IMR-90 (cell line): ENCODE measurements at regions not wholly inside any gene's neighbourhood (a gene's known extent, or its start where the extent isn't known, plus 50 kb on each side); places are given as distances from the start of the nearest gene placed in this dataset.

Experiments used
- ATAC-seq: fragments of 200-7000 bp; cut with Tn5 transposase; 2 replicates; pipeline ENCODE4 v1.9.1; 2020; ENCODE audit warnings: low read depth, mild to moderate bottlenecking, moderate library complexity
- BruUV-seq: library from RNA; stranded (reverse); fragments of 400-500 nt; replicated peaks from 2 replicates; lab custom pipeline; 2021; lab: Mats Ljungman, UMichigan
- CTCF ChIA-PET: fragments of 300-600 bp; formaldehyde crosslinking; extraction: SDS; loops from one replicate; lab custom pipeline; 2021; ENCODE audit warnings: antibody characterized with exemption; lab: Yijun Ruan, JAX
- POLR2A ChIA-PET: fragments of 300-600 bp; sonication (Branson Sonifier 250); formaldehyde crosslinking; loops from one replicate; lab custom pipeline; 2022; ENCODE audit warnings: antibody characterized with exemption; ENCODE audit not compliant: unreplicated experiment; lab: Charles Lee
- DNase-seq: peaks from one replicate; pipeline ENCODE4 v3.0.0; 2013
- H2AFZ ChIP-seq: replicated peaks from 2 replicates; pipeline ENCODE3; 2013; ENCODE audit warnings: low read length, mild to moderate bottlenecking; ENCODE audit not compliant: poor library complexity
- H2AK5ac ChIP-seq: 2 replicates; pipeline ENCODE4 v1.6.1; 2013; ENCODE audit warnings: low read depth, low read length, inconsistent platforms
- H2AK9ac ChIP-seq: replicated peaks from 2 replicates; pipeline ENCODE3; 2013; ENCODE audit warnings: mild to moderate bottlenecking, low read depth, low read length, moderate library complexity; ENCODE audit not compliant: poor library complexity
- H2BK120ac ChIP-seq: 2 replicates; pipeline ENCODE4 v1.6.1; 2013; ENCODE audit warnings: low read depth, low read length, inconsistent platforms
- H2BK15ac ChIP-seq: 3 replicates; pipeline ENCODE4 v1.6.1; 2013; ENCODE audit warnings: low read depth, low read length, inconsistent platforms
- H2BK20ac ChIP-seq: 2 replicates; pipeline ENCODE4 v1.6.1; 2013; ENCODE audit warnings: low read depth, mild to moderate bottlenecking, inconsistent platforms, low read length, moderate library complexity
- H2BK5ac ChIP-seq: 2 replicates; pipeline ENCODE4 v1.6.1; 2013; ENCODE audit warnings: mild to moderate bottlenecking, low read depth, low read length, inconsistent platforms; ENCODE audit not compliant: poor library complexity, severe bottlenecking
- H3K14ac ChIP-seq: replicated peaks from 2 replicates; pipeline ENCODE4 v1.6.1; 2013; ENCODE audit warnings: low read depth, low read length, inconsistent platforms
- H3K18ac ChIP-seq: 2 replicates; pipeline ENCODE4 v1.6.1; 2013; ENCODE audit warnings: low read depth, low read length, control low read depth
- H3K23ac ChIP-seq: 2 replicates; pipeline ENCODE4 v1.6.1; 2013; ENCODE audit warnings: low read depth, low read length, inconsistent platforms
- H3K27ac ChIP-seq: 2 replicates; pipeline ENCODE4 v1.5.1; 2013; ENCODE audit warnings: mild to moderate bottlenecking, control low read depth, low read length; ENCODE audit not compliant: insufficient read depth
- H3K27me3 ChIP-seq: 2 replicates; pipeline ENCODE4 v1.6.1; 2013; ENCODE audit warnings: low read length; ENCODE audit not compliant: control insufficient read depth, insufficient read depth
- H3K36me3 ChIP-seq: 2 replicates; pipeline ENCODE4 v1.6.1; 2013; ENCODE audit warnings: low read length, mixed read lengths; ENCODE audit not compliant: control insufficient read depth, insufficient read depth
- H3K4ac ChIP-seq: 2 replicates; pipeline ENCODE4 v1.6.1; 2013; ENCODE audit warnings: low read depth, low read length, inconsistent platforms
- H3K4me1 ChIP-seq: 2 replicates; pipeline ENCODE4 v1.6.1; 2013; ENCODE audit warnings: low read length, mixed read lengths; ENCODE audit not compliant: control insufficient read depth, insufficient read depth
- H3K4me2 ChIP-seq: 2 replicates; pipeline ENCODE4 v1.6.1; 2013; ENCODE audit warnings: low read depth, mild to moderate bottlenecking, control low read depth, low read length, moderate library complexity
- H3K4me3 ChIP-seq: 2 replicates; pipeline ENCODE4 v1.5.1; 2013; ENCODE audit warnings: low read depth, mild to moderate bottlenecking, control low read depth, low read length, moderate library complexity; ENCODE audit not compliant: insufficient read depth
- H3K56ac ChIP-seq: 2 replicates; pipeline ENCODE4 v1.6.1; 2013; ENCODE audit warnings: low read length, inconsistent platforms; ENCODE audit not compliant: insufficient read depth; ENCODE audit errors: extremely low read depth
- H3K79me1 ChIP-seq, 2 experiments: 2 replicates each; pipeline ENCODE4 v1.6.1; 2013; ENCODE audit warnings: low read length in 2 of 2, inconsistent platforms in 1 of 2, low read depth in 1 of 2
- H3K9ac ChIP-seq: 2 replicates; pipeline ENCODE4 v1.6.1; 2013; ENCODE audit warnings: low read depth, low read length, control low read depth
- H3K9me1 ChIP-seq: 2 replicates; pipeline ENCODE4 v1.6.1; 2013; ENCODE audit warnings: low read length, inconsistent platforms; ENCODE audit not compliant: insufficient read depth
- H3K9me3 ChIP-seq: 2 replicates; pipeline ENCODE4 v1.6.1; 2013; ENCODE audit warnings: low read length; ENCODE audit not compliant: control insufficient read depth, insufficient read depth
- H4K20me1 ChIP-seq: 2 replicates; pipeline ENCODE4 v1.6.1; 2013; ENCODE audit warnings: low read length, inconsistent platforms; ENCODE audit not compliant: insufficient read depth
- H4K5ac ChIP-seq: 2 replicates; pipeline ENCODE4 v1.6.1; 2013; ENCODE audit warnings: mild to moderate bottlenecking, low read depth, low read length, control low read depth
- H4K8ac ChIP-seq, 2 experiments: 2 replicates each; pipeline ENCODE4 v1.6.1; 2013; ENCODE audit warnings: low read depth in 2 of 2, low read length in 2 of 2, control low read depth in 1 of 2, inconsistent platforms in 1 of 2
- H4K91ac ChIP-seq: 2 replicates; pipeline ENCODE4 v1.6.1; 2013; ENCODE audit warnings: low read depth, low read length, inconsistent platforms; ENCODE audit not compliant: insufficient read depth
- NFE2L2 ChIP-seq: fragments of 150-350 bp; IDR thresholded peaks from 2 replicates; pipeline ENCODE4 v1.6.1; 2016; ENCODE audit warnings: low read depth, mild to moderate bottlenecking, low read length
- WGBS, 2 experiments: methylation state at CpG; one replicate each; pipeline versions ENCODE4 v1.1.5 to v1.1.7; 2013; ENCODE audit warnings: missing lambda C conversion rate in 2 of 2; ENCODE audit not compliant: insufficient read length in 1 of 2; ENCODE audit errors: extremely low coverage in 2 of 2; 5-methylcytosine and 5-hydroxymethylcytosine counted together
- dilution Hi-C: fragments of 300-500 bp; cut with HindIII; formaldehyde crosslinking; loops from one replicate; pipeline ENCODE4 v1.14.3; 2018; ENCODE audit warnings: low sequenced_read_pairs; ENCODE audit not compliant: unreplicated experiment
- in situ Hi-C: fragments of 300-500 bp; cut with MboI; formaldehyde crosslinking; loops from 3 replicates; pipeline ENCODE4 v1.14.3; 2019; ENCODE audit warnings: low sequenced_read_pairs, inconsistent platforms, mixed read lengths
- intact Hi-C: fragments of 100-400 bp; cut with micrococcal nuclease; formaldehyde crosslinking; loops from 2 replicates; pipeline ENCODE4 v1.10.0; 2022

DNA sequence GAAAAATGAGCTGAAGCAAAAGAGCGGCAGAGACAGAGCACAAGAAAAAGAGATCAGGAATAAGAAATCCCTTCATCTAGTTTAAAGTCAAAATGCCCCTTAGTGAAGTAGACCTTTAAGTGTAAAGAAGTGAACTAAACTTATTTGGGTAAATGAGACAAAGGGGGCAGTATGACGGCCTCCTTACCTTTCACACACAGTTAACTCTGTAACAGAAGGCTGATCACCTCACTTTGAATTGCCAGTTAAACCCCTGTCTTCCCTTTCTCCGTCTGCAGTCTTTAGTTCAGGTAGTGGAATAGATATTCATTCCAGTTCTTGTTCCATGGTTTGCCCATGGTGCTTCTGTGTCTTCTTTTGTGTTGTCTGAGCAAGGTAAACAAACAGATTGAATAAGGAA is 1029.8 kb downstream of the DIAPH3 start:
- no peak overlapping the region for H3K4ac ChIP-seq
- no peak overlapping the region for H2BK120ac ChIP-seq
- no peak overlapping the region for H2AK5ac ChIP-seq
- H2AK9ac ChIP-seq, result no peak overlapping the region
- H3K56ac ChIP-seq, result no peak overlapping the region
- H2BK20ac ChIP-seq, result no peak overlapping the region
- DNase-seq (no peak), ATAC-seq (no peak)
- no peak overlapping the region for H3K4me3 ChIP-seq
- H4K91ac ChIP-seq, result no peak overlapping the region
- no peak overlapping the region for H3K4me2 ChIP-seq
- no peak overlapping the region for H3K14ac ChIP-seq
- intact Hi-C loops (no loop called here), in situ Hi-C loops (no loop called here), dilution Hi-C loops (no loop called here)
- no peak overlapping the region for H4K5ac ChIP-seq
- no peak overlapping the region; the same call in none of the 2 replicates for H3K18ac ChIP-seq
- no peaks in the 10 kb centered on the region for H3K4me1 ChIP-seq
- ChIA-PET CTCF (no interaction called here), POLR2A (no interaction called here)
- no peak for TF ChIP-seq NFE2L2
- peaks cover 3% of the 10 kb centered on the region; the same call in 1 of the 2 replicates for H3K27me3 ChIP-seq
- WGBS, 2 experiments, result no CpG with 5 or more reads among the region's 3 CpGs
- no peaks in the 10 kb centered on the region for H3K79me1 ChIP-seq
- H4K20me1 ChIP-seq, result no peaks in the 10 kb centered on the region
- H3K23ac ChIP-seq, result no peak overlapping the region
- no peaks in the 10 kb centered on the region for H3K9me1 ChIP-seq
- no peak overlapping the region for H2AFZ ChIP-seq
- no peak overlapping the region for H2BK15ac ChIP-seq
- no peak overlapping the region for H4K8ac ChIP-seq
- no peaks in the 10 kb centered on the region for H3K9me3 ChIP-seq
- no TSS peak for BruUV-seq
- no peak overlapping the region for H3K9ac ChIP-seq
- no peaks in the 10 kb centered on the region for H3K36me3 ChIP-seq
- H2BK5ac ChIP-seq, result no peak overlapping the region
- no peak overlapping the region for H3K27ac ChIP-seq
